ENCODE measurements at regions not wholly inside any gene's neighbourhood (a gene's known extent, or its start where the extent isn't known, plus 50 kb on each side); places are given as distances from the start of the nearest gene placed in this dataset.

- peak overlapping the region; percentile 59 to 74 (median 72) for H3K4me3 ChIP-seq (replicated peaks in 1 of 3; ENCODE audit: insufficient read depth in 1 of 3, low read depth in 2 of 3, low read length in 3 of 3)
- FAIRE-seq (no peak), ATAC-seq (peak; percentile 66), DNase-seq (ENCODE audit: low spot score) (peak; percentile 23)
- no peaks in the 10 kb centered on the region for H3K36me3 ChIP-seq (replicated peaks in 1 of 2; ENCODE audit: control insufficient read depth in 1 of 2, insufficient read depth in 2 of 2, low read length in 2 of 2)
- no peaks in the 10 kb centered on the region for H4K20me1 ChIP-seq (ENCODE audit: insufficient read depth, low read length)
- H3K9me3 ChIP-seq (ENCODE audit: low read length): peaks cover 6% of the 10 kb centered on the region
- no peaks in the 10 kb centered on the region; a peak in 1 of 5 replicates for H3K27me3 ChIP-seq (ENCODE audit: control insufficient read depth in 1 of 2, insufficient read depth in 2 of 2, low read length in 2 of 2)
- H3K4me2 ChIP-seq (ENCODE audit: low read depth, low read length): peak overlapping the region; percentile 86
- H3K4me1 ChIP-seq (ENCODE audit: insufficient read depth, low read length): peaks cover 68% of the 10 kb centered on the region
- no peak overlapping the region for H2AFZ ChIP-seq (ENCODE audit: low read length)
- 13% methylated on average over 8 of the region's 12 CpGs for WGBS (ENCODE audit: low lambda C conversion rate)
- POLR2A ChIA-PET: interaction anchor here (0.8 to 1.7 kb wide), 15 partner anchors 9 to 210 kb away, joined by 3 to 8 read pairs (median 5); no protein-coding TSS in a partner anchor
- CTCF ChIA-PET (ENCODE audit: low intra/inter-chr PET ratio, low total read pairs): no interaction called here
- no peaks in the 10 kb centered on the region for H3K79me2 ChIP-seq (ENCODE audit: insufficient read depth, low read length)
- intact Hi-C loops (cut with micrococcal nuclease; ENCODE audit: unreplicated experiment): loop anchor here (1.0 to 10.0 kb wide), 2 partner anchors 135 to 283 kb away; no protein-coding TSS in a partner anchor
- TSS peak; percentile 90 for BruUV-seq (replicated peaks)
- in situ Hi-C loops (cut with HindIII; ENCODE audit: extremely low pct_ligation_motif_present, low pct_unique_long_range_greater_than_20kb): no loop called here
- peak overlapping the region; percentile 78 for H3K9ac ChIP-seq (ENCODE audit: insufficient read depth, low read depth, low read length)
- H3K27ac ChIP-seq (ENCODE audit: extremely low read length, insufficient read depth, low read length): peak overlapping the region; percentile 68
- TF ChIP-seq ZFP37 (CRISPR knock-in tag; IDR thresholded peaks at IDR 0.05; ENCODE audit: borderline replicate concordance) (0 out of 2 replicates have a peak, but pooled peaks have one; percentile 15), SAP130 (CRISPR knock-in tag; IDR thresholded peaks at IDR 0.05; ENCODE audit: low read depth) (peak; percentile 58; the same call in 1 of the 2 replicates), FOXA3 (CRISPR knock-in tag; IDR thresholded peaks at IDR 0.05) (peak; percentile 57), ZNF441 (CRISPR knock-in tag; IDR thresholded peaks at IDR 0.05; ENCODE audit: borderline replicate concordance) (no peak), NFE2 (CRISPR knock-in tag; IDR thresholded peaks at IDR 0.05) (no peak), HNRNPL (IDR thresholded peaks at IDR 0.05; ENCODE audit: low read depth, low read length) (0 out of 2 replicates have a peak, but pooled peaks have one; percentile 50), ZMYM4 (CRISPR knock-in tag; IDR thresholded peaks at IDR 0.05) (0 out of 2 replicates have a peak, but pooled peaks have one; percentile 7), TFDP2 (CRISPR knock-in tag; IDR thresholded peaks at IDR 0.05) (peak; percentile 1; the same call in 1 of the 2 replicates), ZNF350 (CRISPR knock-in tag; IDR thresholded peaks at IDR 0.05; ENCODE audit: borderline replicate concordance, low read depth) (peak; percentile 41; the same call in 1 of the 2 replicates), ZNF687 (CRISPR knock-in tag; IDR thresholded peaks at IDR 0.05) (peak; percentile 77), ELF3 (CRISPR knock-in tag; IDR thresholded peaks at IDR 0.05) (0 out of 2 replicates have a peak, but pooled peaks have one; percentile 34), ETV5 (CRISPR knock-in tag; IDR thresholded peaks at IDR 0.05; ENCODE audit: borderline replicate concordance) (peak; percentile 73; the same call in 1 of the 2 replicates), ZFY (CRISPR knock-in tag; IDR thresholded peaks at IDR 0.05) (peak; percentile 34), ZNF205 (CRISPR knock-in tag; IDR thresholded peaks at IDR 0.05) (peak; percentile 10; the same call in 1 of the 2 replicates), GABPB1 (CRISPR knock-in tag; IDR thresholded peaks at IDR 0.05) (peak; percentile 54; the same call in 1 of the 2 replicates)
- TF ChIP-seq, protein P1, sequence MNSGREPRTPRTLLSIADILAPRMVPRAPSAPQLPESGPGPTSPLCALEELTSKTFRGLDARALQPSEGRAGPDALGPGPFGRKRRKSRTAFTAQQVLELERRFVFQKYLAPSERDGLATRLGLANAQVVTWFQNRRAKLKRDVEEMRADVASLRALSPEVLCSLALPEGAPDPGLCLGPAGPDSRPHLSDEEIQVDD (CRISPR knock-in tag; IDR thresholded peaks at IDR 0.05; ENCODE audit: borderline replicate concordance): no peak
- TF ChIP-seq, protein P2, sequence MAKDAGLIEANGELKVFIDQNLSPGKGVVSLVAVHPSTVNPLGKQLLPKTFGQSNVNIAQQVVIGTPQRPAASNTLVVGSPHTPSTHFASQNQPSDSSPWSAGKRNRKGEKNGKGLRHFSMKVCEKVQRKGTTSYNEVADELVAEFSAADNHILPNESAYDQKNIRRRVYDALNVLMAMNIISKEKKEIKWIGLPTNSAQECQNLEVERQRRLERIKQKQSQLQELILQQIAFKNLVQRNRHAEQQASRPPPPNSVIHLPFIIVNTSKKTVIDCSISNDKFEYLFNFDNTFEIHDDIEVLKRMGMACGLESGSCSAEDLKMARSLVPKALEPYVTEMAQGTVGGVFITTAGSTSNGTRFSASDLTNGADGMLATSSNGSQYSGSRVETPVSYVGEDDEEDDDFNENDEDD (CRISPR knock-in tag; IDR thresholded peaks at IDR 0.05; ENCODE audit: borderline replicate concordance): no peak
Measured at GRCh38 chr5:173689737-173690360, 73.4 kb upstream of the BOD1 start.

Measured in HepG2 (cell line).